HEK293 (cell line): ENCODE measurements at regions not wholly inside any gene's neighbourhood (a gene's known extent, or its start where the extent isn't known, plus 50 kb on each side); places are given as distances from the start of the nearest gene placed in this dataset.

Source experiments
- CTCF ChIA-PET: fragments of 350-600 bp; formaldehyde crosslinking; extraction: SDS; loops from one replicate; lab custom pipeline; 2021; ENCODE audit warnings: antibody characterized with exemption; lab: Yijun Ruan, JAX
- POLR2A ChIA-PET: fragments of 300-600 bp; formaldehyde crosslinking; extraction: SDS; loops from one replicate; lab custom pipeline; 2020; ENCODE audit warnings: antibody characterized with exemption, inconsistent platforms; lab: Yijun Ruan, JAX
- H3K27ac ChIP-seq: fragments of 200-500 bp; sonication (Bioruptor generic); 2 replicates; pipeline ENCODE4 v1.5.1; 2014; ENCODE audit warnings: low read depth, low read length, control low read depth, inconsistent platforms; ENCODE audit errors: extremely low read depth
- H3K36me3 ChIP-seq, 2 experiments: fragments of 200-500 bp in 1 of 2; sonication (Bioruptor generic) in 1 of 2; 1 replicate in 1 of 2; 2 replicates in 1 of 2; pipeline ENCODE4 v1.5.1; 2014 to 2017; ENCODE audit warnings: inconsistent platforms in 2 of 2, low read length in 2 of 2; ENCODE audit not compliant: control insufficient read depth in 2 of 2, insufficient read depth in 1 of 2
- H3K4me1 ChIP-seq: fragments of 200-500 bp; sonication (Bioruptor generic); 2 replicates; pipeline ENCODE4 v1.5.1; 2014; ENCODE audit warnings: mild to moderate bottlenecking, low read length, inconsistent platforms; ENCODE audit not compliant: control insufficient read depth, insufficient read depth
- H3K4me3 ChIP-seq: 2 replicates; pipeline ENCODE4 v1.5.1; 2011; ENCODE audit warnings: low read depth, mild to moderate bottlenecking, control low read depth, low read length, moderate library complexity
- H3K9me3 ChIP-seq: fragments of 200-500 bp; sonication (Bioruptor generic); 2 replicates; pipeline ENCODE4 v1.5.1; 2014; ENCODE audit warnings: low read depth, low read length, inconsistent platforms; ENCODE audit not compliant: control insufficient read depth, insufficient read depth
- FEZF1 ChIP-seq: fragments of 450-650 bp; formaldehyde crosslinking; IDR thresholded peaks from 2 replicates; pipeline ENCODE4 v1.5.1; 2016; ENCODE audit warnings: missing biosample characterization, missing genetic modification characterization
- GLI2 ChIP-seq: fragments of 450-650 bp; formaldehyde crosslinking; IDR thresholded peaks from 2 replicates; pipeline ENCODE4; 2017; ENCODE audit warnings: missing biosample characterization, missing genetic modification characterization, low read depth, borderline replicate concordance
- GLIS1 ChIP-seq: fragments of 450-650 bp; formaldehyde crosslinking; IDR thresholded peaks from 2 replicates; pipeline ENCODE4 v1.5.1; 2016; ENCODE audit warnings: missing biosample characterization, missing genetic modification characterization
- IKZF3 ChIP-seq: fragments of 450-650 bp; IDR thresholded peaks from 2 replicates; pipeline ENCODE4 v1.5.0; 2018; ENCODE audit warnings: missing biosample characterization, mild to moderate bottlenecking, missing genetic modification characterization, moderate library complexity
- MEIS1 ChIP-seq: sonication (generic); formaldehyde crosslinking; IDR thresholded peaks from 2 replicates; pipeline ENCODE4 v1.8.1; 2022; ENCODE audit warnings: missing genetic modification reagents, mild to moderate bottlenecking, borderline replicate concordance
- SP7 ChIP-seq: fragments of 450-650 bp; formaldehyde crosslinking; IDR thresholded peaks from 2 replicates; pipeline ENCODE4 v1.5.1; 2016; ENCODE audit warnings: missing biosample characterization, missing genetic modification characterization
- ZBTB17 ChIP-seq: fragments of 450-650 bp; formaldehyde crosslinking; IDR thresholded peaks from 2 replicates; pipeline ENCODE4 v1.5.1; 2016; ENCODE audit warnings: missing biosample characterization, missing genetic modification characterization
- ZBTB48 ChIP-seq: fragments of 450-650 bp; formaldehyde crosslinking; IDR thresholded peaks from 2 replicates; pipeline ENCODE4 v1.5.1; 2016; ENCODE audit warnings: missing biosample characterization, missing genetic modification characterization
- ZBTB7A ChIP-seq: fragments of 450-650 bp; formaldehyde crosslinking; IDR thresholded peaks from 2 replicates; pipeline ENCODE4 v1.5.1; 2016; ENCODE audit warnings: low read depth, missing biosample characterization, missing genetic modification characterization
- ZBTB8A ChIP-seq: fragments of 450-650 bp; formaldehyde crosslinking; IDR thresholded peaks from 2 replicates; pipeline ENCODE4 v1.5.1; 2016; ENCODE audit warnings: missing biosample characterization, missing genetic modification characterization
- ZFHX2 ChIP-seq: fragments of 450-650 bp; formaldehyde crosslinking; conservative IDR thresholded peaks from 2 replicates; pipeline ENCODE4 v1.5.1; 2016; ENCODE audit warnings: missing biosample characterization, missing genetic modification characterization
- ZFP37 ChIP-seq: fragments of 450-650 bp; formaldehyde crosslinking; IDR thresholded peaks from 2 replicates; pipeline ENCODE4 v1.5.1; 2016; ENCODE audit warnings: missing biosample characterization, missing genetic modification characterization
- ZFP69B ChIP-seq: fragments of 450-650 bp; formaldehyde crosslinking; IDR thresholded peaks from 2 replicates; pipeline ENCODE4 v1.5.1; 2016; ENCODE audit warnings: missing biosample characterization, missing genetic modification characterization
- ZIC2 ChIP-seq: fragments of 450-650 bp; formaldehyde crosslinking; IDR thresholded peaks from 2 replicates; pipeline ENCODE4 v1.5.1; 2016; ENCODE audit warnings: missing biosample characterization, missing genetic modification characterization
- ZNF10 ChIP-seq: fragments of 450-650 bp; formaldehyde crosslinking; IDR thresholded peaks from 2 replicates; pipeline ENCODE4 v1.5.1; 2017; ENCODE audit warnings: missing biosample characterization, missing genetic modification characterization
- ZNF157 ChIP-seq: fragments of 450-650 bp; formaldehyde crosslinking; IDR thresholded peaks from 2 replicates; pipeline ENCODE4 v1.5.1; 2016; ENCODE audit warnings: missing biosample characterization, missing genetic modification characterization
- ZNF544 ChIP-seq: fragments of 450-650 bp; formaldehyde crosslinking; IDR thresholded peaks from 2 replicates; pipeline ENCODE4 v1.5.0; 2017; ENCODE audit warnings: missing biosample characterization, missing genetic modification characterization
- ZNF629 ChIP-seq: fragments of 450-650 bp; formaldehyde crosslinking; IDR thresholded peaks from 2 replicates; pipeline ENCODE4 v1.5.1; 2017; ENCODE audit warnings: missing biosample characterization, missing genetic modification characterization
- ZNF843 ChIP-seq: fragments of 450-650 bp; formaldehyde crosslinking; IDR thresholded peaks from 2 replicates; pipeline ENCODE4 v1.5.1; 2016; ENCODE audit warnings: missing biosample characterization, missing genetic modification characterization
- ZSCAN23 ChIP-seq: fragments of 450-650 bp; formaldehyde crosslinking; IDR thresholded peaks from 2 replicates; pipeline ENCODE4 v1.5.1; 2016; ENCODE audit warnings: missing biosample characterization, missing genetic modification characterization
- TF ChIP-seq, protein P1 (sequence below): fragments of 450-650 bp; formaldehyde crosslinking; IDR thresholded peaks from 2 replicates; pipeline ENCODE4 v1.5.1; 2017; ENCODE audit warnings: missing biosample characterization, missing genetic modification characterization
- TF ChIP-seq, protein P2 (sequence below): fragments of 450-650 bp; formaldehyde crosslinking; IDR thresholded peaks from 2 replicates; pipeline ENCODE4 v1.5.1; 2016; ENCODE audit warnings: missing biosample characterization, missing genetic modification characterization
- TF ChIP-seq, protein P3 (sequence below): fragments of 450-650 bp; formaldehyde crosslinking; conservative IDR thresholded peaks from 2 replicates; pipeline ENCODE4 v1.5.1; 2016; ENCODE audit warnings: low read depth, missing biosample characterization, missing genetic modification characterization
- TF ChIP-seq, protein P4 (sequence below): fragments of 450-650 bp; formaldehyde crosslinking; IDR thresholded peaks from 2 replicates; pipeline ENCODE4 v1.5.1; 2016; ENCODE audit warnings: missing biosample characterization, missing genetic modification characterization
- TF ChIP-seq, protein P5 (sequence below): fragments of 450-650 bp; formaldehyde crosslinking; IDR thresholded peaks from 2 replicates; pipeline ENCODE4 v1.5.1; 2016; ENCODE audit warnings: missing biosample characterization, missing genetic modification characterization

DNA sequence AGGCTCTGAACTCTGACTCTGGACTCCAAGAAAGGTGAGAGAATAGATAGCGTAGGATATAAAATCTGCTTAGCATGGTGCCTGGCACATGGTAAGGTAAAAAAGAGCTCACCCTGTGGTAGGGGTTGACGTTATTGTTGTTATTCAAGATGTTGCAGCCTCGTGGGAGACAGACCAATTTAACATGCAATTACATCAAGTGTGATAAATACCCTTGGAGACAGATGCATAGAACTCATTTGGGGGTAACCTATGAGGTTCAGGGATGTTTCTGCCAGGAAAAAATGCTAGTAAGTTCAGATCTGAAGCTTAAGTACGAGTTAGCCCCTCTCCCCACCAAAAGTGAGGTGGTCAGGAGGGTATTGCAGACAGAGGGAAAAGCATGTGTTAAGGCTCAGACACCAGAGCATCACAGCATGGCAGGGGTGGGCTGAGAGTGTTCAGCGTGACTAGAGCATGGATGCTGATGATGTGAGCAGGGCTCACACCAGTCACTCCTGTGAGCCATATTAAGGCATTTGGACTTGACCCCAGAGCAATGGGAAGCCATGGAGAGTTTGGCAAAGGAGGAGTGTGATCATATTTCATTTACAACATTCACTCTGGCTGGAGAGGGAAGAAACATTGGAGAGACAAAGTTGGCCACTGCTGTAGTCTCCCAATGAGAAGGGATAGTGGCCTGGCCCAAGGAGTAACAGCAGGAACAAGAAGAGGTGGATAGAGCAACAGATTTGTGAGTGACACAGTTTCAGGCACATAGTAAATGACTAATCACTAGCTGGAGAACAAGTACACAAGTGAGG lies 181.0 kb downstream of the UACA start:
- Histone ChIP-seq H3K9me3 (no peaks in the 10 kb centered on the region), H3K27ac (no peak overlapping the region), H3K4me3 (no peak overlapping the region), H3K36me3 (no peaks in the 10 kb centered on the region), H3K4me1 (peaks cover 16% of the 10 kb centered on the region; the same call in 1 of the 2 replicates)
- ChIA-PET CTCF (interaction anchor here (0.5 to 7.6 kb wide), 10 partner anchors 8 to 918 kb away, joined by 3 to 50 read pairs (median 5); no protein-coding TSS in a partner anchor), POLR2A (interaction anchor here (0.7 to 1.1 kb wide), 2 partner anchors 8 to 93 kb away, joined by 4 read pairs; no protein-coding TSS in a partner anchor)
- TF ChIP-seq FEZF1 (tag by site-specific recombination), result no peak
- no peak for TF ChIP-seq ZBTB7A
- TF ChIP-seq ZFP69B (tag by site-specific recombination), result peak; percentile 47; the same call in 1 of the 2 replicates
- TF ChIP-seq ZIC2, result peak; percentile 64
- TF ChIP-seq, protein P1, sequence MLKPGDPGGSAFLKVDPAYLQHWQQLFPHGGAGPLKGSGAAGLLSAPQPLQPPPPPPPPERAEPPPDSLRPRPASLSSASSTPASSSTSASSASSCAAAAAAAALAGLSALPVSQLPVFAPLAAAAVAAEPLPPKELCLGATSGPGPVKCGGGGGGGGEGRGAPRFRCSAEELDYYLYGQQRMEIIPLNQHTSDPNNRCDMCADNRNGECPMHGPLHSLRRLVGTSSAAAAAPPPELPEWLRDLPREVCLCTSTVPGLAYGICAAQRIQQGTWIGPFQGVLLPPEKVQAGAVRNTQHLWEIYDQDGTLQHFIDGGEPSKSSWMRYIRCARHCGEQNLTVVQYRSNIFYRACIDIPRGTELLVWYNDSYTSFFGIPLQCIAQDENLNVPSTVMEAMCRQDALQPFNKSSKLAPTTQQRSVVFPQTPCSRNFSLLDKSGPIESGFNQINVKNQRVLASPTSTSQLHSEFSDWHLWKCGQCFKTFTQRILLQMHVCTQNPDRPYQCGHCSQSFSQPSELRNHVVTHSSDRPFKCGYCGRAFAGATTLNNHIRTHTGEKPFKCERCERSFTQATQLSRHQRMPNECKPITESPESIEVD (tag by site-specific recombination), result no peak
- 0 out of 2 replicates have a peak, but pooled peaks have one; percentile 19 for TF ChIP-seq ZFP37
- no peak for TF ChIP-seq ZFHX2 (tag by site-specific recombination)
- TF ChIP-seq, protein P2, sequence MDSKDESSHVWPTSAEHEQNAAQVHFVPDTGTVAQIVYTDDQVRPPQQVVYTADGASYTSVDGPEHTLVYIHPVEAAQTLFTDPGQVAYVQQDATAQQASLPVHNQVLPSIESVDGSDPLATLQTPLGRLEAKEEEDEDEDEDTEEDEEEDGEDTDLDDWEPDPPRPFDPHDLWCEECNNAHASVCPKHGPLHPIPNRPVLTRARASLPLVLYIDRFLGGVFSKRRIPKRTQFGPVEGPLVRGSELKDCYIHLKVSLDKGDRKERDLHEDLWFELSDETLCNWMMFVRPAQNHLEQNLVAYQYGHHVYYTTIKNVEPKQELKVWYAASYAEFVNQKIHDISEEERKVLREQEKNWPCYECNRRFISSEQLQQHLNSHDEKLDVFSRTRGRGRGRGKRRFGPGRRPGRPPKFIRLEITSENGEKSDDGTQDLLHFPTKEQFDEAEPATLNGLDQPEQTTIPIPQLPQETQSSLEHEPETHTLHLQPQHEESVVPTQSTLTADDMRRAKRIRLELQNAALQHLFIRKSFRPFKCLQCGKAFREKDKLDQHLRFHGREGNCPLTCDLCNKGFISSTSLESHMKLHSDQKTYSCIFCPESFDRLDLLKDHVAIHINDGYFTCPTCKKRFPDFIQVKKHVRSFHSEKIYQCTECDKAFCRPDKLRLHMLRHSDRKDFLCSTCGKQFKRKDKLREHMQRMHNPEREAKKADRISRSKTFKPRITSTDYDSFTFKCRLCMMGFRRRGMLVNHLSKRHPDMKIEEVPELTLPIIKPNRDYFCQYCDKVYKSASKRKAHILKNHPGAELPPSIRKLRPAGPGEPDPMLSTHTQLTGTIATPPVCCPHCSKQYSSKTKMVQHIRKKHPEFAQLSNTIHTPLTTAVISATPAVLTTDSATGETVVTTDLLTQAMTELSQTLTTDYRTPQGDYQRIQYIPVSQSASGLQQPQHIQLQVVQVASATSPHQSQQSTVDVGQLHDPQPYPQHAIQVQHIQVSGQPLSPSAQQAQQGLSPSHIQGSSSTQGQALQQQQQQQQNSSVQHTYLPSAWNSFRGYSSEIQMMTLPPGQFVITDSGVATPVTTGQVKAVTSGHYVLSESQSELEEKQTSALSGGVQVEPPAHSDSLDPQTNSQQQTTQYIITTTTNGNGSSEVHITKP, result peak; percentile 84
- 0 out of 2 replicates have a peak, but pooled peaks have one; percentile 9 for TF ChIP-seq ZBTB8A
- TF ChIP-seq, protein P3, sequence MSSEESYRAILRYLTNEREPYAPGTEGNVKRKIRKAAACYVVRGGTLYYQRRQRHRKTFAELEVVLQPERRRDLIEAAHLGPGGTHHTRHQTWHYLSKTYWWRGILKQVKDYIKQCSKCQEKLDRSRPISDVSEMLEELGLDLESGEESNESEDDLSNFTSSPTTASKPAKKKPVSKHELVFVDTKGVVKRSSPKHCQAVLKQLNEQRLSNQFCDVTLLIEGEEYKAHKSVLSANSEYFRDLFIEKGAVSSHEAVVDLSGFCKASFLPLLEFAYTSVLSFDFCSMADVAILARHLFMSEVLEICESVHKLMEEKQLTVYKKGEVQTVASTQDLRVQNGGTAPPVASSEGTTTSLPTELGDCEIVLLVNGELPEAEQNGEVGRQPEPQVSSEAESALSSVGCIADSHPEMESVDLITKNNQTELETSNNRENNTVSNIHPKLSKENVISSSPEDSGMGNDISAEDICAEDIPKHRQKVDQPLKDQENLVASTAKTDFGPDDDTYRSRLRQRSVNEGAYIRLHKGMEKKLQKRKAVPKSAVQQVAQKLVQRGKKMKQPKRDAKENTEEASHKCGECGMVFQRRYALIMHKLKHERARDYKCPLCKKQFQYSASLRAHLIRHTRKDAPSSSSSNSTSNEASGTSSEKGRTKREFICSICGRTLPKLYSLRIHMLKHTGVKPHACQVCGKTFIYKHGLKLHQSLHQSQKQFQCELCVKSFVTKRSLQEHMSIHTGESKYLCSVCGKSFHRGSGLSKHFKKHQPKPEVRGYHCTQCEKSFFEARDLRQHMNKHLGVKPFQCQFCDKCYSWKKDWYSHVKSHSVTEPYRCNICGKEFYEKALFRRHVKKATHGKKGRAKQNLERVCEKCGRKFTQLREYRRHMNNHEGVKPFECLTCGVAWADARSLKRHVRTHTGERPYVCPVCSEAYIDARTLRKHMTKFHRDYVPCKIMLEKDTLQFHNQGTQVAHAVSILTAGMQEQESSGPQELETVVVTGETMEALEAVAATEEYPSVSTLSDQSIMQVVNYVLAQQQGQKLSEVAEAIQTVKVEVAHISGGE (tag by site-specific recombination), result no peak
- TF ChIP-seq GLI2 (tag by site-specific recombination), result peak; percentile 31; the same call in 1 of the 2 replicates
- TF ChIP-seq ZNF157, result no peak
- peak; percentile 63 for TF ChIP-seq ZBTB48 (tag by site-specific recombination)
- peak; percentile 97 for TF ChIP-seq GLIS1
- TF ChIP-seq, protein P4, sequence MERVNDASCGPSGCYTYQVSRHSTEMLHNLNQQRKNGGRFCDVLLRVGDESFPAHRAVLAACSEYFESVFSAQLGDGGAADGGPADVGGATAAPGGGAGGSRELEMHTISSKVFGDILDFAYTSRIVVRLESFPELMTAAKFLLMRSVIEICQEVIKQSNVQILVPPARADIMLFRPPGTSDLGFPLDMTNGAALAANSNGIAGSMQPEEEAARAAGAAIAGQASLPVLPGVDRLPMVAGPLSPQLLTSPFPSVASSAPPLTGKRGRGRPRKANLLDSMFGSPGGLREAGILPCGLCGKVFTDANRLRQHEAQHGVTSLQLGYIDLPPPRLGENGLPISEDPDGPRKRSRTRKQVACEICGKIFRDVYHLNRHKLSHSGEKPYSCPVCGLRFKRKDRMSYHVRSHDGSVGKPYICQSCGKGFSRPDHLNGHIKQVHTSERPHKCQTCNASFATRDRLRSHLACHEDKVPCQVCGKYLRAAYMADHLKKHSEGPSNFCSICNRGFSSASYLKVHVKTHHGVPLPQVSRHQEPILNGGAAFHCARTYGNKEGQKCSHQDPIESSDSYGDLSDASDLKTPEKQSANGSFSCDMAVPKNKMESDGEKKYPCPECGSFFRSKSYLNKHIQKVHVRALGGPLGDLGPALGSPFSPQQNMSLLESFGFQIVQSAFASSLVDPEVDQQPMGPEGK, result 0 out of 2 replicates have a peak, but pooled peaks have one; percentile 10
- peak; percentile 57 for TF ChIP-seq IKZF3 (tag by site-specific recombination)
- TF ChIP-seq, protein P5, sequence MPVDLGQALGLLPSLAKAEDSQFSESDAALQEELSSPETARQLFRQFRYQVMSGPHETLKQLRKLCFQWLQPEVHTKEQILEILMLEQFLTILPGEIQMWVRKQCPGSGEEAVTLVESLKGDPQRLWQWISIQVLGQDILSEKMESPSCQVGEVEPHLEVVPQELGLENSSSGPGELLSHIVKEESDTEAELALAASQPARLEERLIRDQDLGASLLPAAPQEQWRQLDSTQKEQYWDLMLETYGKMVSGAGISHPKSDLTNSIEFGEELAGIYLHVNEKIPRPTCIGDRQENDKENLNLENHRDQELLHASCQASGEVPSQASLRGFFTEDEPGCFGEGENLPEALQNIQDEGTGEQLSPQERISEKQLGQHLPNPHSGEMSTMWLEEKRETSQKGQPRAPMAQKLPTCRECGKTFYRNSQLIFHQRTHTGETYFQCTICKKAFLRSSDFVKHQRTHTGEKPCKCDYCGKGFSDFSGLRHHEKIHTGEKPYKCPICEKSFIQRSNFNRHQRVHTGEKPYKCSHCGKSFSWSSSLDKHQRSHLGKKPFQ (tag by site-specific recombination), result peak; percentile 91; the same call in 1 of the 2 replicates
- no peak for TF ChIP-seq ZNF544 (tag by site-specific recombination)
- TF ChIP-seq ZSCAN23 (tag by site-specific recombination), result peak; percentile 0; the same call in 1 of the 2 replicates
- peak; percentile 36 for TF ChIP-seq SP7 (tag by site-specific recombination)
- TF ChIP-seq ZBTB17 (tag by site-specific recombination), result peak; percentile 58
- peak; percentile 64 for TF ChIP-seq ZNF629 (tag by site-specific recombination)
- TF ChIP-seq MEIS1, result no peak
- TF ChIP-seq ZNF843 (tag by site-specific recombination), result peak; percentile 61; the same call in 1 of the 2 replicates
- peak; percentile 83; the same call in 1 of the 2 replicates for TF ChIP-seq ZNF10 (tag by site-specific recombination)
